ENCODE measurements at regions not wholly inside any gene's neighbourhood (a gene's known extent, or its start where the extent isn't known, plus 50 kb on each side); places are given as distances from the start of the nearest gene placed in this dataset.

- no peaks in the 10 kb centered on the region for H3K36me3 Mint-ChIP-seq (ENCODE audit: low read depth)
- H3K4me3 ChIP-seq (ENCODE audit: low read length): no peak overlapping the region
- TF ChIP-seq CTCF (conservative IDR thresholded peaks at IDR 0.05): no peak
- no peak overlapping the region for H3K27ac Mint-ChIP-seq
- no peak overlapping the region for H3K9ac ChIP-seq (ENCODE audit: extremely low read depth, low read length, poor library complexity, severe bottlenecking)
- no peaks in the 10 kb centered on the region for H3K4me1 Mint-ChIP-seq
- no peak overlapping the region for H3K4me3 Mint-ChIP-seq
- no peak for DNase-seq
- no peaks in the 10 kb centered on the region for H3K27me3 ChIP-seq (ENCODE audit: control insufficient read depth, insufficient read depth, low read length, poor library complexity, severe bottlenecking)
- no peak overlapping the region for H3K27ac ChIP-seq (ENCODE audit: low read depth, low read length)
- H3K9me3 Mint-ChIP-seq: peaks cover 2% of the 10 kb centered on the region
- no peaks in the 10 kb centered on the region for H3K27me3 Mint-ChIP-seq (ENCODE audit: insufficient read depth)
- WGBS, 2 experiments (ENCODE audit: insufficient coverage in 1 of 2, insufficient read length in 1 of 2): 68 to 86% methylated on average over 1 to 4 of the region's 4 CpGs
- no peaks in the 10 kb centered on the region for H3K36me3 ChIP-seq (ENCODE audit: control insufficient read depth, insufficient read depth, low read length)
- no peaks in the 10 kb centered on the region for H3K4me1 ChIP-seq (ENCODE audit: control insufficient read depth, insufficient read depth, low read length)
- peaks cover 7% of the 10 kb centered on the region for H3K9me3 ChIP-seq (ENCODE audit: control insufficient read depth, low read length)
These were observed 55.1 kb downstream of the KIF4B start for GRCh38 chr5:155068616-155069100.

- Histone ChIP-seq H3K27ac (ENCODE audit: low read depth, low read length) (no peak overlapping the region), H3K9me3 (ENCODE audit: control insufficient read depth, low read length) (peaks cover 7% of the 10 kb centered on the region), H3K9ac (ENCODE audit: extremely low read depth, low read length, poor library complexity, severe bottlenecking) (no peak overlapping the region), H3K4me3 (ENCODE audit: low read length) (no peak overlapping the region), H3K36me3 (ENCODE audit: control insufficient read depth, insufficient read depth, low read length) (no peaks in the 10 kb centered on the region), H3K27me3 (ENCODE audit: control insufficient read depth, insufficient read depth, low read length, poor library complexity, severe bottlenecking) (no peaks in the 10 kb centered on the region), H3K4me1 (ENCODE audit: control insufficient read depth, insufficient read depth, low read length) (no peaks in the 10 kb centered on the region)
- WGBS, 2 experiments (ENCODE audit: insufficient coverage in 1 of 2, insufficient read length in 1 of 2): 87 to 93% methylated on average over 3 of the region's 3 CpGs
- H3K27me3 Mint-ChIP-seq (ENCODE audit: insufficient read depth): no peaks in the 10 kb centered on the region
- no peak for DNase-seq
- no peaks in the 10 kb centered on the region for H3K4me1 Mint-ChIP-seq
- no peaks in the 10 kb centered on the region for H3K36me3 Mint-ChIP-seq (ENCODE audit: low read depth)
- no peak overlapping the region for H3K27ac Mint-ChIP-seq
- peaks cover 2% of the 10 kb centered on the region for H3K9me3 Mint-ChIP-seq
- TF ChIP-seq CTCF (conservative IDR thresholded peaks at IDR 0.05): no peak
- H3K4me3 Mint-ChIP-seq: no peak overlapping the region
These were observed 56.4 kb downstream of the KIF4B start for GRCh38 chr5:155069961-155070360.

- H3K27ac ChIP-seq (ENCODE audit: low read depth, low read length): no peak overlapping the region
- no peaks in the 10 kb centered on the region for H3K36me3 ChIP-seq (ENCODE audit: control insufficient read depth, insufficient read depth, low read length)
- Mint-ChIP-seq H3K4me3 (no peak overlapping the region), H3K36me3 (ENCODE audit: low read depth) (no peaks in the 10 kb centered on the region), H3K9me3 (peaks cover 2% of the 10 kb centered on the region), H3K4me1 (no peaks in the 10 kb centered on the region), H3K27me3 (ENCODE audit: insufficient read depth) (no peaks in the 10 kb centered on the region), H3K27ac (no peak overlapping the region)
- no peak overlapping the region for H3K9ac ChIP-seq (ENCODE audit: extremely low read depth, low read length, poor library complexity, severe bottlenecking)
- H3K27me3 ChIP-seq (ENCODE audit: control insufficient read depth, insufficient read depth, low read length, poor library complexity, severe bottlenecking): no peaks in the 10 kb centered on the region
- no peak for TF ChIP-seq CTCF (conservative IDR thresholded peaks at IDR 0.05)
- no peak overlapping the region for H3K4me3 ChIP-seq (ENCODE audit: low read length)
- H3K4me1 ChIP-seq (ENCODE audit: control insufficient read depth, insufficient read depth, low read length): no peaks in the 10 kb centered on the region
- DNase-seq: no peak
- H3K9me3 ChIP-seq (ENCODE audit: control insufficient read depth, low read length): peaks cover 7% of the 10 kb centered on the region
These were observed 57.2 kb downstream of the KIF4B start for GRCh38 chr5:155070781-155071180.
